ENCODE measurements at regions not wholly inside any gene's neighbourhood (a gene's known extent, or its start where the extent isn't known, plus 50 kb on each side); places are given as distances from the start of the nearest gene placed in this dataset.

DNA sequence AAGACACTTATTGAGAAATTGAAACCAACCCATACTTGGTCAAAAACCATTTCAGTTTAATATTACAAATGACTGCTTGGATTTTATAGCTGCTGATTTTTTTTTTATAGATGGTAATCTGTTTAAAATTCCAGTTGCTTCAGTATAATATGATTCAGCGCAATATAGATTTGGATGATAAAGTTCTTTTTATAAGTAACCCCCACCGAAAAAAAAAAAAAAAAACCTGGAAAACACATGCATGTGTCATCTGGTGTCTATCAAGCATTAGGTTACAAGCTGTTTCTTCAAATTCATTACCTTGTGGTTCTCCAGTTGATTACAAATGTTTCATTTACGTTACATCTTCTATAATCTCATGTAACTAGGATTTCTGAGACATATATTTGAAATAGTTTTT is 356.6 kb upstream of the ROBO2 start:
- TF ChIP-seq, protein P1, sequence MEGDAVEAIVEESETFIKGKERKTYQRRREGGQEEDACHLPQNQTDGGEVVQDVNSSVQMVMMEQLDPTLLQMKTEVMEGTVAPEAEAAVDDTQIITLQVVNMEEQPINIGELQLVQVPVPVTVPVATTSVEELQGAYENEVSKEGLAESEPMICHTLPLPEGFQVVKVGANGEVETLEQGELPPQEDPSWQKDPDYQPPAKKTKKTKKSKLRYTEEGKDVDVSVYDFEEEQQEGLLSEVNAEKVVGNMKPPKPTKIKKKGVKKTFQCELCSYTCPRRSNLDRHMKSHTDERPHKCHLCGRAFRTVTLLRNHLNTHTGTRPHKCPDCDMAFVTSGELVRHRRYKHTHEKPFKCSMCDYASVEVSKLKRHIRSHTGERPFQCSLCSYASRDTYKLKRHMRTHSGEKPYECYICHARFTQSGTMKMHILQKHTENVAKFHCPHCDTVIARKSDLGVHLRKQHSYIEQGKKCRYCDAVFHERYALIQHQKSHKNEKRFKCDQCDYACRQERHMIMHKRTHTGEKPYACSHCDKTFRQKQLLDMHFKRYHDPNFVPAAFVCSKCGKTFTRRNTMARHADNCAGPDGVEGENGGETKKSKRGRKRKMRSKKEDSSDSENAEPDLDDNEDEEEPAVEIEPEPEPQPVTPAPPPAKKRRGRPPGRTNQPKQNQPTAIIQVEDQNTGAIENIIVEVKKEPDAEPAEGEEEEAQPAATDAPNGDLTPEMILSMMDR (conservative IDR thresholded peaks at IDR 0.05) = no peak
- TF ChIP-seq EZH2 (IDR thresholded peaks at IDR 0.05; ENCODE audit: low read depth) = no peak

Data from PC-9 (cell line).